Lower lobe of right lung (tissue), 2 donors: ENCODE measurements at regions not wholly inside any gene's neighbourhood (a gene's known extent, or its start where the extent isn't known, plus 50 kb on each side); places are given as distances from the start of the nearest gene placed in this dataset.

Experiments used
- ATAC-seq, 2 donors: fragments of 200-7000 bp; cut with Tn5 transposase; one replicate each; pipeline ENCODE4 v1.9.1; 2020 to 2022; ENCODE audit warnings: mild to moderate bottlenecking in 2 of 2, moderate library complexity in 2 of 2
- DNase-seq: peaks from one replicate; pipeline ENCODE4 v3.0.0-alpha.2; 2020
- H3K27ac ChIP-seq: fragments of 200-600 bp; one replicate; pipeline ENCODE4 v1.8.0; 2022
- H3K27me3 ChIP-seq: fragments of 200-600 bp; one replicate; pipeline ENCODE4 v1.8.0; 2022; ENCODE audit warnings: low read depth
- H3K36me3 ChIP-seq: fragments of 200-600 bp; one replicate; pipeline ENCODE4 v1.8.0; 2022; ENCODE audit warnings: mild to moderate bottlenecking
- H3K4me1 ChIP-seq: fragments of 200-600 bp; one replicate; pipeline ENCODE4 v1.8.0; 2022
- H3K4me3 ChIP-seq: fragments of 200-600 bp; one replicate; pipeline ENCODE4 v1.8.0; 2022; ENCODE audit warnings: mild to moderate bottlenecking
- H3K9me3 ChIP-seq: fragments of 200-600 bp; one replicate; pipeline ENCODE4 v1.8.0; 2022
- CTCF ChIP-seq: fragments of 200-600 bp; IDR thresholded peaks from one replicate; pipeline ENCODE4 v1.8.0; 2022; ENCODE audit warnings: antibody characterized with exemption, mild to moderate bottlenecking
- intact Hi-C: fragments of 100-400 bp; cut with DNase I; formaldehyde crosslinking; loops from one replicate; pipeline ENCODE4 v1.11.0; 2022
- donor health status: DM: no; HTN: yes; CAD: no; lungs with severe emphysema.

GRCh38 chr1:39154553-39155421, 49.7 kb upstream of the MACF1 start:
- Histone ChIP-seq H3K9me3 (no peaks in the 10 kb centered on the region), H3K4me1 (peaks cover 95% of the 10 kb centered on the region), H3K27ac (peak overlapping the region; percentile 59), H3K36me3 (no peaks in the 10 kb centered on the region), H3K4me3 (no peak overlapping the region), H3K27me3 (no peaks in the 10 kb centered on the region)
- intact Hi-C loops: no loop called here
- DNase-seq: no peak
- ATAC-seq: peak; percentile 24 to 57
- TF ChIP-seq CTCF: no peak
